G401 (cell line): ENCODE measurements at regions not wholly inside any gene's neighbourhood (a gene's known extent, or its start where the extent isn't known, plus 50 kb on each side); places are given as distances from the start of the nearest gene placed in this dataset.
"Not testable (repeated sequence)": the region's sequence is repeated elsewhere in the genome, so short reads cannot be mapped to it uniquely, and the experiment has no call there.

Experiments
- DNase-seq: peaks from one replicate; pipeline ENCODE4 v3.0.0-alpha.2; 2015; ENCODE audit warnings: low spot score
- in situ Hi-C: cut with HindIII; loops from 2 replicates; pipeline ENCODE4 v1.10.0; 2016; ENCODE audit warnings: low sequenced_read_pairs, mixed read lengths

- DNase-seq, in situ Hi-C loops: not testable (repeated sequence)
These were observed 199.2 kb upstream of the IRF2BP2 start for GRCh38 chr1:234808943-234809853.

DNA sequence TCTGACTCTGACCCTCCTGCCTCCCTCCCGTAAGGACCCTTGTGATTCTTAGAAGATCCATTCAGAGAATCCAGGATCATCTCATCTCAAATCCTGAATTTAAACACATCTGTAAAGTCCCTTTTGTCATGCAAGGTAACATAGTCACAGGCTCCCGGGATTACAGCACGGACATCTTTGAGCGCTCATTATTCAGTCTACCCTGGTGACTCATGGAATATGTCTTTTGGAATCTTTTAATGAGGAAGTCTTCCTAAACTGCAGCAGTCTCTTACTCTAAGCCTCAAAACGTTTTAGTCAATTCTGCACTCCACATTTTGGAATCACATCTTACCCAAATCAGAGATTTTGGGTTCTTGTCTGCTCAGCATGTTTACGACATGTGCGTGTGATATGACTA, 198.5 kb upstream of the IRF2BP2 start:
- in situ Hi-C loops = not testable (repeated sequence)

DNA sequence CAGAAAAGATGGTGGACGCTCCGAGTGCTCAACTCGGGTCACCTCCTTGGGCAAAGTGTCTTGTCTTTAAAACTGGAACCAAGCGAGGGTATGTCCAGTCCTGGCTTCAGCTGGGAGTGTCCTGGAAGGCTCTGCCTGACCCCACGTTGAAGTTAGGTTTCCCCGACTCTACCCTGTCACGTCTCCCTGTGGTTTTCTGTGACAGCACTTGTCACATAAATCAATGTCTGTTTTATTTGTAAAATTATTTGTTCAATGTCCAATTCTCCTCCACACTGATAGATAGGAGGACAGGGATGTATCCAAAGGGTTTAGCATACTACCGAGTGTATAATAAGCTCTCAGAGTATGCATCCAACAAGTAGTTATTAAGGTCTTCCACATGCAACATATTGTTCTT, 197.7 kb upstream of the IRF2BP2 start:
- DNase-seq, in situ Hi-C loops: not testable (repeated sequence)

More for the DNA sequence above, 198.5 kb upstream of the IRF2BP2 start:
- not testable (repeated sequence) for DNase-seq

DNA sequence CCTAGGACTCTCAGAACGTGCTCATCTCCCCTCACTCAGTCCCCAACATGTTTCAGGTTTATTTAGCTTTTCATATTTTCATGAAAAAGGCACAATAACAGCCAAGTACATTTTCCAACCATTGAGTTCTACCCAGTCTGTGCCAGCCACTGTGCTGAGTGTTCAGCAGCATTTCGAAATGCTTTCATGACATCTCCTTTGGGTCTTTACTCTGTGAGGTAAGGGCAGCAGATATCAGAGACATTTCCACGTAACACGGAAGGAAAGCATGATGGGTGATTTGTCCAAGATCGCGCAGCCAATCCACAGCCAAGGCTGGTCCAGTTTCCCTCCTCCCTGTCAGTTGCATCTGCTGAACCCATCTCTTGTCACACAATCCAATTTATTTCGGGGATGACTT, 192.6 kb upstream of the IRF2BP2 start:
- DNase-seq, in situ Hi-C loops: not testable (repeated sequence)

DNA sequence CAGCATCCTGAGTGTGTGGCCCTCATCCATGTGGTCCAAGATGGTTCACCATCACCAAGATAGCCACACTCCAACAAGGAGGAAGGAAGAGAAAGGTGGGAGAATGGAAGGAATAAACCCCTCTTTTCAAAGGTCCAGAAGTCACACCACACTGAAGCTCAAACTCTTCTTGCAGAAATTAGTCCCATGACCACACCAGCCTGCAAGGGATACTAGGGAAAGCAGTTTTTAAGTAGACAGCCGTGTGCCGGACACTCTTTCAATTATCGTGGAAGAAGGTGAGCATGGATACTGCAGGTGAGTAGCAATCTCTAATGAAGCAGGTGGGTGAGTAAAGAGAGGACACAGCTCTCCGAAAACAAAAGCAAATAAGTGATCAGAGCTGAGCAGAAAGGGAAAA, 191.7 kb upstream of the IRF2BP2 start:
- in situ Hi-C loops, DNase-seq: not testable (repeated sequence)

DNA sequence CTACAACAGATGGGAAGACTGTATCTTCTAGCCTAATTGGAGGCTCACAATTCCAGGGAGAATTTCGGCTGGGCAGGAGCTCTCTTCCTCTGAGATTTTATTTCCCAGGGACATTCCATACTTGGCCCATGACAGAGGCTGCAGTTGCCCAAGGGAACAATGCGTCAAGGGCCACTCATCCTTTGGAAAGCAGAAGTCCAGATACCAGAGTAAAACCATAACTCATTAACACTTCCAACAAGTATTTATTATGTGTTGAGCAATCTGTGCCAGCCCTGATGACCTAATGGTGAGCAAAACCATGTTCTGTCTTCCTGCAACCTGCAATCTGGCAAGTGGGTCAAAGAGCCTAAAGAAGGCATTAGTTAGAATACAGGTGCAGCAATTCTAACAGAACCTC, 191.2 kb upstream of the IRF2BP2 start:
- DNase-seq, in situ Hi-C loops: not testable (repeated sequence)

- DNase-seq, in situ Hi-C loops: not testable (repeated sequence)
These were observed 190.6 kb upstream of the IRF2BP2 start for GRCh38 chr1:234800563-234800962.

DNA sequence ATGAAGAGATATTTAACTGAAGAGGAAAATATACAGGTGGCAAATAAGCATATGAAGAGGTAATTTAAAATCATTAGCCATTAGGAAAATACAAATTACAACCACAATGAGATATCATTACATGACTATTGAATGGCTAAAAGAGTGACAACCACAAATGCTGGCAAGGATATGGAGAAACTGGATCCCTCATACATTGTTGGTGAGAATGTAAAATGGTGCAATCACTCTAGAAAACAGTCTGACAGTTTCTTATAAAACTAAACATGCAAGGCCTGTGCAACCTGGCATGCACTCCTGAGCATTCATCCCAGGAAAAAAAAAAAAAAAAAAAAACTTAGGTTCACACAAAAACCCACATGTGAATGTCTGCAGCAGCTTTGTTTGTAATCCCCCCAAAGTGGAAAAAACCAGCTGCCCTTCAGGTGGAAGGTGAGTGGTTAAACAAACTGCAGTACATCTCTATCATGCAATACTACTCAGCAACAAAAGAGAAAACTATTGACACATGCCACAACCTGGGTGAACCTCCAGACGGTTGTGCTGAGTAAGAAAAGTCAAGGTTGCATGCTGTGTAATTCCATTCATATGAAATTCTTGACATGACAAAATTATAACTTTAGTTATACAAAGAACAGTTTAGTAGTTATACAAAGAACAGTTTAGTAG, 189.2 kb upstream of the IRF2BP2 start:
- in situ Hi-C loops, DNase-seq: not testable (repeated sequence)

- DNase-seq, in situ Hi-C loops: not testable (repeated sequence)
These were observed 187.2 kb upstream of the IRF2BP2 start for GRCh38 chr1:234797216-234797615.

- DNase-seq, in situ Hi-C loops: not testable (repeated sequence)
These were observed 186.4 kb upstream of the IRF2BP2 start for GRCh38 chr1:234796438-234796792.

- DNase-seq, in situ Hi-C loops: not testable (repeated sequence)
These were observed 185.9 kb upstream of the IRF2BP2 start for GRCh38 chr1:234795711-234796437.

DNA sequence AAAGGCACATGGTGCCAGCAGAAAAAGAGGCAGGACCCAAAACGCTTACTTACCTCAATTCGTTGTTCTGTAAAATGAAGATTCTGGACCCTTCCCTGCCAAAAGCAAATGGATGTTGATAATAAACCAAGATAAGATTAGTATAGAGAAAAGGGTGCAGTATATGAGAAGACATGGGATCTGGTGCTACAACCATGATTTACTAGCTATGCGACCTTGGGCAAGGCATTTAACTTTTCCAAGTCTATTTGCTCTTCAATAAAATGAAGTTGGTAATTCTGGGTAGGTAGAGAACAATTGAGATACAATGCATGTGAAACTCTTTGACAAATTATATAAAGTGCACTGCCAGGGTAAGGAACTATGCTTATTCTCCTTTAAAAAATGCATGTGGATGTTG, 185.0 kb upstream of the IRF2BP2 start:
- DNase-seq, in situ Hi-C loops: not testable (repeated sequence)

- in situ Hi-C loops, DNase-seq: not testable (repeated sequence)
These were observed 184.5 kb upstream of the IRF2BP2 start for GRCh38 chr1:234794452-234794851.

DNA sequence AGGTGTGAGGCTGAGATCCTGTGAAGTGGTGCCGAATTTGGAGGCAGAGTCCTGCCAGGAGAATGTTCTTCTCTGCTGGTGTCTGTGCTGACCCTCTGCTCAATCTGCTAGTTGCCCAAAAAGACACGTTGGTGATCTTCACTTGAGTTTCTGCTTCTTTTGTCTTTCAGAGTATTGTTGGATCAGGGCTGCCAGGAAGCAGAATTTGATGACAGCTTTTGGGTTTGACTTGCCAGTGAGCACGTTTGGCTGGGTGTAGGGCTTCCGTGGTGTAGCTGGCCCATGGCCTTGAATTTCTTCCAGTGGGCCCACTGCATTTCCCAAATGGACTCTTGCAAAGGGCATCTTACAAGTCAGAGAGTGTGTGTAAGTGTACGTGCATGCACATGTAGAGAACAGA, 183.9 kb upstream of the IRF2BP2 start:
- in situ Hi-C loops = not testable (repeated sequence)

GRCh38 chr1:234792221-234792864, 182.4 kb upstream of the IRF2BP2 start:
- DNase-seq, in situ Hi-C loops: not testable (repeated sequence)

More for the DNA sequence above, 183.9 kb upstream of the IRF2BP2 start:
- DNase-seq = peak; percentile 69

- DNase-seq, in situ Hi-C loops: not testable (repeated sequence)
These were observed 181.6 kb upstream of the IRF2BP2 start for GRCh38 chr1:234791615-234792014.

- in situ Hi-C loops, DNase-seq: not testable (repeated sequence)
These were observed 180.4 kb upstream of the IRF2BP2 start for GRCh38 chr1:234790333-234790732.

GRCh38 chr1:234787011-234787584, 177.1 kb upstream of the IRF2BP2 start:
- DNase-seq, in situ Hi-C loops: not testable (repeated sequence)

GRCh38 chr1:234785922-234786321, 175.9 kb upstream of the IRF2BP2 start:
- in situ Hi-C loops = not testable (repeated sequence)

More at GRCh38 chr1:234785922-234786321, 175.9 kb upstream of the IRF2BP2 start:
- DNase-seq = not testable (repeated sequence)
